Parathyroid adenoma (tissue), 2 donors: ENCODE measurements at regions not wholly inside any gene's neighbourhood (a gene's known extent, or its start where the extent isn't known, plus 50 kb on each side); places are given as distances from the start of the nearest gene placed in this dataset.

ENCODE experiments used
- H2AFZ ChIP-seq: fragments of 300-600 bp; sonication (generic); one replicate; pipeline ENCODE4 v1.7.0; 2017; ENCODE audit warnings: antibody characterized with exemption, mild to moderate bottlenecking
- H3K27ac ChIP-seq: fragments of 300-600 bp; sonication (generic); one replicate; pipeline ENCODE4 v1.7.0; 2017
- H3K27me3 ChIP-seq: fragments of 300-600 bp; sonication (generic); one replicate; pipeline ENCODE4 v1.7.0; 2017; ENCODE audit warnings: low read length; ENCODE audit not compliant: control insufficient read depth, insufficient read depth
- H3K36me3 ChIP-seq: fragments of 300-600 bp; sonication (generic); one replicate; pipeline ENCODE4 v1.7.0; 2017; ENCODE audit warnings: low read length; ENCODE audit not compliant: control insufficient read depth, insufficient read depth
- H3K4me1 ChIP-seq: fragments of 300-600 bp; sonication (generic); one replicate; pipeline ENCODE4 v1.7.0; 2017; ENCODE audit warnings: control low read depth
- H3K4me2 ChIP-seq: fragments of 300-600 bp; sonication (generic); one replicate; pipeline ENCODE4 v1.7.0; 2017; ENCODE audit warnings: low read length
- H3K4me3 ChIP-seq: fragments of 300-600 bp; sonication (generic); one replicate; pipeline ENCODE4 v1.7.0; 2017; ENCODE audit warnings: low read depth, low read length
- H3K79me2 ChIP-seq: fragments of 300-600 bp; sonication (generic); one replicate; pipeline ENCODE4 v1.7.0; 2017; ENCODE audit warnings: control low read depth
- H3K9ac ChIP-seq: fragments of 300-600 bp; sonication (generic); one replicate; pipeline ENCODE4 v1.7.0; 2017; ENCODE audit warnings: mild to moderate bottlenecking
- H3K9me3 ChIP-seq: fragments of 300-600 bp; sonication (generic); one replicate; pipeline ENCODE4 v1.7.0; 2017; ENCODE audit warnings: low read length; ENCODE audit not compliant: control insufficient read depth
- CTCF ChIP-seq: fragments of 300-600 bp; sonication (generic); IDR thresholded peaks from one replicate; pipeline ENCODE4 v1.7.0; 2017; ENCODE audit warnings: antibody characterized with exemption, mild to moderate bottlenecking
- donor health status: primary hyperparathyroidism.

DNA sequence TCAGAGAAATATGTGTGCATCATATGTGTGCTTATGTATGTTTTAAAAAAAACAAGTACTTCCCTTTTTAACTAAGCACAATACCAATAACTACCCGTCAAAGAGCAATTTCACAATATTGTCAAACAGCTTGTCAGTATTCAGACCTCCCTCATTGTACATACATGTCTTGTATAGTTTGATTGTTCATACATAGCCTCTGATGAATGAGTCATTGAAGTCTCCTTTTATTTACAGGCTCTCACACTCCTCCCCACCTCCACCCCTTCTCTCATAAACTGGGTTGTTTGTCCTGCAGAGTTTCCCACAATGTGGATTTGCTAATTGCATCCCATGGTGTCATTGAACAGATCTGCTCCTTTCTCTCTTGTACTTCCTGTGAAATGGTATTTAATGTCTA lies 132.8 kb upstream of the L3MBTL4 start:
- Histone ChIP-seq H3K27me3 (no peaks in the 10 kb centered on the region), H3K9ac (no peak overlapping the region), H3K4me2 (no peak overlapping the region), H3K79me2 (no peaks in the 10 kb centered on the region), H3K4me1 (no peaks in the 10 kb centered on the region), H3K36me3 (no peaks in the 10 kb centered on the region), H3K9me3 (no peaks in the 10 kb centered on the region), H3K4me3 (no peak overlapping the region), H3K27ac (no peak overlapping the region), H2AFZ (no peak overlapping the region)
- TF ChIP-seq CTCF, result no peak

GRCh38 chr18:6553234-6553900 lies 138.7 kb upstream of the L3MBTL4 start:
- Histone ChIP-seq H2AFZ (no peak overlapping the region), H3K4me3 (no peak overlapping the region), H3K27ac (no peak overlapping the region), H3K4me1 (no peaks in the 10 kb centered on the region), H3K36me3 (no peaks in the 10 kb centered on the region), H3K9me3 (no peaks in the 10 kb centered on the region), H3K79me2 (no peaks in the 10 kb centered on the region), H3K9ac (no peak overlapping the region), H3K4me2 (no peak overlapping the region), H3K27me3 (no peaks in the 10 kb centered on the region)
- no peak for TF ChIP-seq CTCF

GRCh38 chr18:6557057-6557769 lies 142.5 kb upstream of the L3MBTL4 start:
- H3K79me2 ChIP-seq, result no peaks in the 10 kb centered on the region
- no peak for TF ChIP-seq CTCF
- H3K4me3 ChIP-seq, result no peak overlapping the region
- no peaks in the 10 kb centered on the region for H3K36me3 ChIP-seq
- no peak overlapping the region for H3K27ac ChIP-seq
- H3K4me1 ChIP-seq, result no peaks in the 10 kb centered on the region
- H3K4me2 ChIP-seq, result no peak overlapping the region
- no peaks in the 10 kb centered on the region for H3K9me3 ChIP-seq
- no peak overlapping the region for H2AFZ ChIP-seq
- no peak overlapping the region for H3K9ac ChIP-seq
- H3K27me3 ChIP-seq, result no peaks in the 10 kb centered on the region

DNA sequence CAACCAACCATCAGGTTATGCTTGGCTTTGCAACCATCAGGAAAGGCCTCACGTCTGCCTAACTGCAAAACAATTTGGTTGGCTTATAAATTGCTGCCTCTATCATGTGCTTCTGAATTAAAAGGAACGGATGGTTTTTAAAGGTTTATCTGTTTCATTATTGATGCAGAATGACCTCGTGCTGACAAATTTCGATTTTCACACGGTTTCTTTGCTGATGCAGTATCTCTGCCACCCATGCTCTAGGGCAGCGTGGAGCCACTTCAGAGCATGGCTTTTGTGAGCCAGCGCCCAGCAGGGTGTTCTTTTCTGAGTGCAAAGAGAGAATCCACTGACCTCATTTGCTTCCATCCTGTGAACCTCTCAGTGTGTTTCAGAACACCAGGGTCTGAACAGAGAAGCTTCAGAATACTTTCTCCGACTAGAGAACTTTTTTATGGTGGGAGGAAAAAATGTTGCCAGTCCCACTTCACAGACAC lies 143.1 kb upstream of the L3MBTL4 start:
- no peak for TF ChIP-seq CTCF
- H3K27ac ChIP-seq, result no peak overlapping the region

More for the DNA sequence above, 143.1 kb upstream of the L3MBTL4 start:
- H3K9ac ChIP-seq, result no peak overlapping the region
- no peaks in the 10 kb centered on the region for H3K9me3 ChIP-seq
- no peaks in the 10 kb centered on the region for H3K4me1 ChIP-seq
- no peak overlapping the region for H2AFZ ChIP-seq
- H3K4me2 ChIP-seq, result no peak overlapping the region
- no peaks in the 10 kb centered on the region for H3K27me3 ChIP-seq
- H3K36me3 ChIP-seq, result no peaks in the 10 kb centered on the region
- no peaks in the 10 kb centered on the region for H3K79me2 ChIP-seq
- H3K4me3 ChIP-seq, result no peak overlapping the region
